ENCODE measurements at regions not wholly inside any gene's neighbourhood (a gene's known extent, or its start where the extent isn't known, plus 50 kb on each side); places are given as distances from the start of the nearest gene placed in this dataset.

DNA sequence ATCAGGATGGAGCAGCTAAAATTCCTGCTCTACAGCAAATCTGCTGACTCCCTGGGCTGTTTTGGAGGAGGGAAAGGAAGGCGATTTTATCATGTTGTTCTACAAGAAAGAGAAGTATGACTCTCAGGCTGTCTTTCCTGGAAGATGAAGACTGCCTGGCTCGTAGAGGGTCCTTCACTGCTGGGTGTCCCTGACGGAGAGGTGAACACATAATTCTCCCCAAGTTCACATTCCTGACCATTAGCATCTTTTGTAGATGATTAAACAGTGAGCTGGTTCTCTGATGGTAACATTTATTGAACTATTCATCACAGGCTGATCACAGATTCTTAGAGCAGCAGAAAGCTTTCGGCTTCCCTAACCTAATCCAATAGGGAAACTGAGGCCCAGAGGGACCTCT, 212.4 kb upstream of the GLRA1 start:
- TF ChIP-seq CTCF (IDR thresholded peaks at IDR 0.05) (no peak), POLR2A (IDR thresholded peaks at IDR 0.05) (no peak)

All from adrenal gland (tissue), 5 donors.